Activated B cell treated with CpG ODN at 0.5 μM for 24 hours (primary cell): ENCODE measurements at regions not wholly inside any gene's neighbourhood (a gene's known extent, or its start where the extent isn't known, plus 50 kb on each side); places are given as distances from the start of the nearest gene placed in this dataset.

ENCODE experiments used
- ATAC-seq: fragments of 200-7000 bp; cut with Tn5 transposase; one replicate; pipeline ENCODE4 v1.10.0; 2021; ENCODE audit warnings: low read depth, mild to moderate bottlenecking, moderate library complexity
- CTCF ChIA-PET: fragments of 350-600 bp; sonication (Branson Sonifier 250); formaldehyde crosslinking; loops from one replicate; lab custom pipeline; 2021; ENCODE audit warnings: antibody characterized with exemption; lab: Charles Lee
- POLR2A ChIA-PET: fragments of 350-600 bp; sonication (Branson Sonifier 250); formaldehyde crosslinking; loops from one replicate; lab custom pipeline; 2021; ENCODE audit warnings: antibody characterized with exemption; lab: Charles Lee
- DNase-seq: peaks from one replicate; pipeline ENCODE4 v3.0.0; 2022
- H3K27ac Mint-ChIP-seq: one replicate; pipeline ENCODE4 v1.8.0; 2020; ENCODE audit warnings: mixed read lengths
- H3K27me3 Mint-ChIP-seq: one replicate; pipeline ENCODE4 v1.8.0; 2021; ENCODE audit warnings: mixed read lengths
- H3K36me3 Mint-ChIP-seq: one replicate; pipeline ENCODE4 v1.8.0; 2021; ENCODE audit warnings: low read depth, mixed read lengths
- H3K4me1 Mint-ChIP-seq: one replicate; pipeline ENCODE4 v1.8.0; 2021; ENCODE audit warnings: mixed read lengths
- H3K4me3 Mint-ChIP-seq: one replicate; pipeline ENCODE4 v1.8.0; 2020; ENCODE audit warnings: mild to moderate bottlenecking, mixed read lengths
- H3K9me3 Mint-ChIP-seq: one replicate; pipeline ENCODE4 v1.8.0; 2020; ENCODE audit warnings: mixed read lengths
- intact Hi-C: fragments of 100-400 bp; cut with micrococcal nuclease; formaldehyde crosslinking; loops from one replicate; pipeline ENCODE4 v1.15.1; 2024
- TF ChIP-seq, protein P1 (sequence below): fragments of 200-600 bp; IDR thresholded peaks from one replicate; pipeline ENCODE4 v1.8.0; 2022; ENCODE audit warnings: antibody characterized with exemption, mild to moderate bottlenecking

- ATAC-seq, result no peak
- H3K27ac Mint-ChIP-seq, result no peak overlapping the region
- intact Hi-C loops, result no loop called here
- peaks cover 25% of the 10 kb centered on the region for H3K27me3 Mint-ChIP-seq
- H3K4me3 Mint-ChIP-seq, result no peak overlapping the region
- no peaks in the 10 kb centered on the region for H3K4me1 Mint-ChIP-seq
- POLR2A ChIA-PET, result no interaction called here
- H3K9me3 Mint-ChIP-seq, result no peaks in the 10 kb centered on the region
- H3K36me3 Mint-ChIP-seq, result no peaks in the 10 kb centered on the region
- CTCF ChIA-PET, result no interaction called here
- TF ChIP-seq, protein P1, sequence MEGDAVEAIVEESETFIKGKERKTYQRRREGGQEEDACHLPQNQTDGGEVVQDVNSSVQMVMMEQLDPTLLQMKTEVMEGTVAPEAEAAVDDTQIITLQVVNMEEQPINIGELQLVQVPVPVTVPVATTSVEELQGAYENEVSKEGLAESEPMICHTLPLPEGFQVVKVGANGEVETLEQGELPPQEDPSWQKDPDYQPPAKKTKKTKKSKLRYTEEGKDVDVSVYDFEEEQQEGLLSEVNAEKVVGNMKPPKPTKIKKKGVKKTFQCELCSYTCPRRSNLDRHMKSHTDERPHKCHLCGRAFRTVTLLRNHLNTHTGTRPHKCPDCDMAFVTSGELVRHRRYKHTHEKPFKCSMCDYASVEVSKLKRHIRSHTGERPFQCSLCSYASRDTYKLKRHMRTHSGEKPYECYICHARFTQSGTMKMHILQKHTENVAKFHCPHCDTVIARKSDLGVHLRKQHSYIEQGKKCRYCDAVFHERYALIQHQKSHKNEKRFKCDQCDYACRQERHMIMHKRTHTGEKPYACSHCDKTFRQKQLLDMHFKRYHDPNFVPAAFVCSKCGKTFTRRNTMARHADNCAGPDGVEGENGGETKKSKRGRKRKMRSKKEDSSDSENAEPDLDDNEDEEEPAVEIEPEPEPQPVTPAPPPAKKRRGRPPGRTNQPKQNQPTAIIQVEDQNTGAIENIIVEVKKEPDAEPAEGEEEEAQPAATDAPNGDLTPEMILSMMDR, result no peak
- DNase-seq, result no peak
Observed at GRCh38 chr4:152207378-152207720, 328.5 kb downstream of the FBXW7 start.

GRCh38 chr4:152206646-152207377, 329.1 kb downstream of the FBXW7 start:
- ChIA-PET CTCF (no interaction called here), POLR2A (no interaction called here)
- ATAC-seq, result no peak
- intact Hi-C loops, result no loop called here
- no peaks in the 10 kb centered on the region for H3K4me1 Mint-ChIP-seq
- no peak overlapping the region for H3K4me3 Mint-ChIP-seq
- H3K36me3 Mint-ChIP-seq, result no peaks in the 10 kb centered on the region
- TF ChIP-seq, protein P1, result no peak
- H3K9me3 Mint-ChIP-seq, result no peaks in the 10 kb centered on the region
- DNase-seq, result no peak
- H3K27me3 Mint-ChIP-seq, result peaks cover 26% of the 10 kb centered on the region
- H3K27ac Mint-ChIP-seq, result no peak overlapping the region

- Mint-ChIP-seq H3K9me3 (no peaks in the 10 kb centered on the region), H3K36me3 (no peaks in the 10 kb centered on the region), H3K27ac (no peak overlapping the region), H3K4me3 (no peak overlapping the region), H3K4me1 (no peaks in the 10 kb centered on the region), H3K27me3 (peaks cover 26% of the 10 kb centered on the region)
- TF ChIP-seq, protein P1, result no peak
- no peak for DNase-seq
- no peak for ATAC-seq
- POLR2A ChIA-PET, result no interaction called here
- CTCF ChIA-PET, result no interaction called here
- intact Hi-C loops, result no loop called here
Observed at GRCh38 chr4:152206185-152206584, 329.7 kb downstream of the FBXW7 start.

- Mint-ChIP-seq H3K27me3 (peaks cover 16% of the 10 kb centered on the region), H3K9me3 (no peaks in the 10 kb centered on the region), H3K4me3 (no peak overlapping the region), H3K36me3 (no peaks in the 10 kb centered on the region), H3K27ac (no peak overlapping the region), H3K4me1 (no peaks in the 10 kb centered on the region)
- ChIA-PET POLR2A (no interaction called here), CTCF (no interaction called here)
- ATAC-seq, result no peak
- intact Hi-C loops, result no loop called here
- TF ChIP-seq, protein P1, result no peak
- no peak for DNase-seq
Observed at GRCh38 chr4:152202415-152202814, 333.5 kb downstream of the FBXW7 start.

GRCh38 chr4:152200511-152201333, 335.2 kb downstream of the FBXW7 start:
- Mint-ChIP-seq H3K9me3 (no peaks in the 10 kb centered on the region), H3K4me3 (no peak overlapping the region), H3K36me3 (no peaks in the 10 kb centered on the region), H3K27ac (no peak overlapping the region), H3K27me3 (peaks cover 13% of the 10 kb centered on the region), H3K4me1 (no peaks in the 10 kb centered on the region)
- POLR2A ChIA-PET, result no interaction called here
- TF ChIP-seq, protein P1, result no peak
- intact Hi-C loops, result no loop called here
- CTCF ChIA-PET, result no interaction called here
- no peak for DNase-seq
- no peak for ATAC-seq
